Sciatic nerve (tissue), 2 donors: ENCODE measurements at regions not wholly inside any gene's neighbourhood (a gene's known extent, or its start where the extent isn't known, plus 50 kb on each side); places are given as distances from the start of the nearest gene placed in this dataset.
"Not testable (repeated sequence)": the region's sequence is repeated elsewhere in the genome, so short reads cannot be mapped to it uniquely, and the experiment has no call there.

Experiments
- ATAC-seq: fragments of 200-7000 bp; cut with Tn5 transposase; one replicate; pipeline ENCODE4 v1.9.1; 2020; ENCODE audit warnings: mild to moderate bottlenecking, moderate library complexity
- DNase-seq: peaks from one replicate; pipeline ENCODE4 v3.0.0-alpha.2; 2020; ENCODE audit warnings: low spot score
- intact Hi-C: fragments of 100-400 bp; cut with DNase I; formaldehyde crosslinking; loops from one replicate; pipeline ENCODE4 v1.14.2; 2022
- donor health status: DM: no; HTN: no; CAD: no.
- donor health status: DM: no; HTN: no; CAD: no.

DNA sequence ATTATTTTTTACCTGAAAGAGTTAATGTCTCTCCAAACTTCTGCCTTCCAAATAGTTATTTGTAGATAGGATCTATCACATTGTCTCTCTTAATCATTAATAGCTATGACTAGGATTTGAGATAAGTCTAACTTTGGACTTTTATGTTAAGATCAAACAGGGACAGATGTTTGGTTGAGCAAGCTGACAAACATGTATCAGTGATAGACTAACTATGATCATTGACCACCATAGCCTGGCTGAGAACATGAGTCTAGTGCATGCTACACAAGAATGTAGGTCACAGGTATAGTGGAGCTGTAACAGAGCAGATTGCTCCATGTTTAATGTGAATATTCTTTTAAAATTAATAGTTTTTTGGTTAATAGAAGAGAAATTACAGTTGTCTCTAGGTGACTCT is 52.0 kb downstream of the SYT15B start:
- ATAC-seq, intact Hi-C loops, DNase-seq: not testable (repeated sequence)

DNA sequence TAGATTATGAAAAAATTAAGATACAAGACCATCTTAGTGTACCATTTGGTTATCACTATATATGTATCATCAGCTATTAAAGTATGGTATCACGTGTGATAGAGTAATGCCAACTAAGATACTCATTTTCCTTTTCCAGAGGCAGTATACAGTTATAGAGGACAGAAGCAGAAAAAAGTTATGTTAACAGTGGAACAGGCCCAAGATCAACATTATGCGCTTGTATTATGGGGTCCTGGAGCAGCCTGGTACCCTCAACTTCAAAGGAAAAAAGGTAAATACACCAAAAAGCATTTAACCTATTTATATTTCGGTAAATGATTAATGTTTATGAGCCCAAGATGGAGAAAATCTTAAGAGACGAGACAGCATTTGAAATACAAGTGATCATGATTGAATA is 52.9 kb downstream of the SYT15B start:
- ATAC-seq, intact Hi-C loops, DNase-seq: not testable (repeated sequence)

GRCh38 chr10:47705698-47706414 is 57.5 kb downstream of the SYT15B start:
- ATAC-seq (peak; percentile 99), DNase-seq (peak; percentile 93)
- intact Hi-C loops, result not testable (repeated sequence)

GRCh38 chr10:47701285-47701684 is 62.1 kb downstream of the SYT15B start:
- DNase-seq, ATAC-seq, intact Hi-C loops: not testable (repeated sequence)

DNA sequence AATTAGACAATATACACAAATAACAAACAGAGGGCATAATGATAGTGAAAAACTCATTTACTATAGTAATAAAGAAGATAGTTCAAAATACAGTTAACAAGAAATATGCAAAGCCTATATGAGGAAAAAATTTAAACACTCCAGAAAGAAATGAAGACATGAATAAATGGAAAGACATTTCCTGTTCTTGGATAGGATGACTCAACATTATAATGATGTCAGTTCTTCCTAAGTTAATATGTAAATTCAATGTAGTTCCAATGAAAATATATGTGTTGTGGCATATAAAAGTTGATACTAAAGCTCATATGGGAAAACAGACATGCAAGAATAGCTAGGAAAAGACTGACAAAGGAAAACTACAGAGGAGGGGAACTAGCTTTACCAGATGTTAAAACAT is 63.5 kb downstream of the SYT15B start:
- DNase-seq, ATAC-seq, intact Hi-C loops: not testable (repeated sequence)

GRCh38 chr10:47696170-47696569 is 67.2 kb downstream of the SYT15B start:
- ATAC-seq, DNase-seq, intact Hi-C loops: not testable (repeated sequence)

DNA sequence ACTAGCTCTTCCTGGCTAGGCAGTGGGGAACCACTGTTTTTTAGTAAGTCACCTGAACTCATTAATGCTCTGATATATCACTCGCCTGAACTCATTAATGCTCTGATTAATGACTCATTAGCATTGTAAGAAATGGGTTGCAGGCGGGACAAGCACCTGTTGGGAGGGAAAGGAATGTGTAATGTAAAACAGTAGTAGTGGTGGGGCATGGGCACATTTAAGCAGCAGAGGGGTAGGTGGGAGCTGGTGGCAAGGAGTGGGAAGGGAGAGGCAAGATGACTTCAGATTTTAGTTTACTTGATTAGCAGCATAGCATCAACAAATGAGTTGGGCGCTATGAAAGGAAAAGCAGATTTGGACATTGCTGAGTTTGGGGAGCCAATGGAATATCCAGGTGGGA is 68.2 kb downstream of the SYT15B start:
- ATAC-seq, DNase-seq, intact Hi-C loops: not testable (repeated sequence)

GRCh38 chr10:47690304-47690703 is 73.1 kb downstream of the SYT15B start:
- DNase-seq, intact Hi-C loops, ATAC-seq: not testable (repeated sequence)

DNA sequence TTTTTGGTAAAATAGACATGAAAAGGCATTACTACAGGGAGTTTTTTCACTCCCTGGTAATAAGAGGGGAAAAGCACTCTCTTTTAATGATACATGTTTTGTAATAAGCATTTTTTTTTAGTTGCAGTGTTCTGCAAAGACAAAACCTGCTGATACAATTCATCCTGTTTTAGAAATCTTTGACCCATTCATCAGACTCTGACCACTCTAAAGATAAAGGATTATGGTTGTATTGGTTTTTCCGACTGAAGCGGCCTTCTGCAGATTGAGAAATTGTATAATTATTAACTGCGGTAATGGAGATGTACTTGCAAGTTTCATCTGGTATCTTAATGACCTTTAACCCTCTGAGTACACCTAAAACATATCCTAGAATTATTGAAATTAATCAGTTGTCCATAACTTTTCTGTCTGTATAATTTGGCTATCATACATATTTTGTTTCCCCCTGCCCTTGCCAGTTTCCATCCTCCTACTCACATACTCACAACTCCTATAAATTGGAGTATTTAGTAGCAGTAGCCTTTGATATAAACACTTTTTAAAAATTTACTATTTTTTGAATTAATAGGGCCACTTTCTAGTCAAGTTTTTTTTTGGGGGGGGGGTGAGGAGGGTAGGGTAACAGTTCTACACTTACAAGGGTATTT is 79.4 kb downstream of the SYT15B start:
- DNase-seq, intact Hi-C loops, ATAC-seq: not testable (repeated sequence)

GRCh38 chr10:47681638-47681990 is 81.8 kb downstream of the SYT15B start:
- intact Hi-C loops, DNase-seq, ATAC-seq: not testable (repeated sequence)

DNA sequence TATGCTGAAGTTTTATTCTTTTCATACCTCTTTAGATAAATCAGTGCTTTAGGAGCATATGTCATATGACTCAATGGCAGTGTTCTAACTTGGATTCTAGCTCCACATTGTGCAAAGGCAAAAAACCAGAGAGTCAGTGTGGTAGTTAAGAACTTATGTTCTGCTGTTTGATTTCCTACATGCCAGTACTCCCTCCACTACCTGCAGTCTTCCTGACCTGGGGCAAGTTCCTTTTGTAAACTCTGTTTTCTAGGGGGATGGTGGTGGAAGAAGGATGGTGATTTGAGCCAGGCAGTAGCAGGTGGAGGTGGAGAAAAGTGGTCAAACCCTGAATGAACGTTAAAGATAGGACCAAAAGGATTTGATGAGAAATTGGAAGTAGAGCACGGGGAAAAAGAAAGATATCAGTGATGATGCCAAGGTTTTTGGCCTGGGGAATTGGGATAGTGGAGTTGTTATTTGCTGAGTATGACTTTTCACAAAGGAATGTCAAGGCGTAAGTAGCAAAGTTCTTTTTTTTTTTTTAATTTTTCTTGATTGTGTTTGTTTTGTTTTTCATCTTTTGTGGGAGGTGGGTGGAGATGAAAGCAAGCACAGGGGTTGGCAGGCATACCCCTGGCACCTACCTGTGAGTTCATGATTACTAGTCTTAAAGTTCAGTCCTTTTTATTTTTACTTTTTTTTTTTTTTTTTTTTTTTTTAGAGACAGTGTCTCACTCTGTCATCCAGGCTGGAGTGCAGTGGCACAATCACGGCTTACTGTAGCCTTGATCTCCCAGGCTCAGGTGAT is 82.3 kb downstream of the SYT15B start:
- ATAC-seq, DNase-seq, intact Hi-C loops: not testable (repeated sequence)

DNA sequence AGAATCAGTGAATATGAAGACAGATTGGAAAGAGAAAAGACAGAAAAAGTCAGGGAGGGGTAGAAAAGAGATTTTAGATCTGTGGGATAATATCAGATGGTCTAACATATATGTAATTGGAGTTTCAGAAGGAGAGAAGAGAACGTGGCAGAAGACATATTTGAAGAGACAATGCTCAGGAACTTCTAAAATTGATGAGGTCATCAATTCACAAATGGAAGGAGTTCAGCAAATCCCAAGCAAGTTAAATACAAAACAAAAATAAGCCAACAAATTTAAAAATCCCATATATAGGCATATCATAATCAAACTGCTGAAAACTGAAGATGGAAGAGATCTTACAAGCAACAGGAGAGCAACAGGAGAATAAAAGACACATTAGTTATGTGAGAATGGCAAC is 87.3 kb downstream of the SYT15B start:
- DNase-seq, ATAC-seq, intact Hi-C loops: not testable (repeated sequence)

DNA sequence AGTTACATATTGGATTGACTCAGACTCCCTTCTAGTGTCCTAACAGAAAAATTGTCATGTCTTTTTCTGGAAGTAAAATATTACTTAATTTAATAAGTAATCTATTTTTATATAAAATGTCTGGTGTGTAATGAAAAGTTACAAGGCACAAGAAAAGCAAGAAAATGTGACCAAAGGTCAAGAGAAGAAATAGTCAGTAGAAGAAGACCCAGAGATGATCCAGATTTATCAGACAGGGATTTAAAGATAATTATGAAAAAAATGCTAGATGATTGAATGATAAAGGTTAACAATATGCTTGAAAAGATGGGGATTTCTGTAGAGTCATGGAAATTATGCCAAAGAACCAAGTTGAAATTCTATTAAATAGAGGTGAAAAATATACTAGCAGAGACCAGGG is 87.8 kb downstream of the SYT15B start:
- ATAC-seq, intact Hi-C loops, DNase-seq: not testable (repeated sequence)

DNA sequence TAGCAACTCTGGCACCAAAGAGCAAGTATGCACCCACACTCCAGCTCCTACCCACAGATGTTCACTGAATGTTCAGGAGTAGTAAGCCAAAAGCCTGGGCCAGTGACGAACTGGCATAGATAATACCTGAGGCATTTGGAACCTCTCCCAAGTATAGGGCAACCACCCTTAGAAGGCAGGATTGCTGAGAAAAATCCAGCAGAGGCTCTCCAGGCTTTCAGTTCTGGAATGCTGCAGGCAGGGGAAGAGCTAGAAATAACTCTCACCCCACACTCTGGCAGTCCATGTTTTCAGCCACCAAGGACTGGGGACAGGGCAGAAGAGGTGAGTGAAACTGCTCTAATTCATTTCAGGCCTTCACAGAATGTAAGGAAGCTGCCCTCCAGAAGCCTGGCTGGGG is 90.3 kb downstream of the SYT15B start:
- DNase-seq, intact Hi-C loops, ATAC-seq: not testable (repeated sequence)

- ATAC-seq, intact Hi-C loops: not testable (repeated sequence)
These were observed 92.5 kb downstream of the SYT15B start for GRCh38 chr10:47670857-47671256.

GRCh38 chr10:47661955-47662577 is 101.3 kb downstream of the SYT15B start:
- DNase-seq, ATAC-seq, intact Hi-C loops: not testable (repeated sequence)

More at GRCh38 chr10:47670857-47671256, 92.5 kb downstream of the SYT15B start:
- DNase-seq, result not testable (repeated sequence)

GRCh38 chr10:47656732-47657131 is 106.7 kb downstream of the SYT15B start:
- DNase-seq, intact Hi-C loops, ATAC-seq: not testable (repeated sequence)

GRCh38 chr10:47654161-47654560 is 109.2 kb downstream of the SYT15B start:
- ATAC-seq, intact Hi-C loops, DNase-seq: not testable (repeated sequence)

DNA sequence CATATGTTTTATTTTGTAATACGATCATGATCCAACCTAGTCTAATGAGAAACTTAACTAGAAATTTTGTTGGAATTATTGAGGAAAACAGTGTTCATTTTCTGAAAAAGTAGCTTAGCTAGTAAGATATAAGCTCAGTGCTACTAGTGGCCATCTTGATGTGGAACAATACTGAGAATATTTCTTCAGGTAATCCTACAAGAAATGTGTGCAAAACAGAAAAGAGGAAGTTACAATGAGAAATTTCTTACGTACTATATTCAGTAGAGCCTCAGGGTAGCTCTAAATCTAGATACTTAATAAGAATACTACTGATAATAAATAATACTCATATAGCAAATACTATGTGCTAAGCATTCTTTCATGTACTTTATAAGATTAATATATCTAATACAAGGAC is 114.8 kb downstream of the SYT15B start:
- DNase-seq, ATAC-seq, intact Hi-C loops: not testable (repeated sequence)
